ENCODE measurements at regions not wholly inside any gene's neighbourhood (a gene's known extent, or its start where the extent isn't known, plus 50 kb on each side); places are given as distances from the start of the nearest gene placed in this dataset.

DNA sequence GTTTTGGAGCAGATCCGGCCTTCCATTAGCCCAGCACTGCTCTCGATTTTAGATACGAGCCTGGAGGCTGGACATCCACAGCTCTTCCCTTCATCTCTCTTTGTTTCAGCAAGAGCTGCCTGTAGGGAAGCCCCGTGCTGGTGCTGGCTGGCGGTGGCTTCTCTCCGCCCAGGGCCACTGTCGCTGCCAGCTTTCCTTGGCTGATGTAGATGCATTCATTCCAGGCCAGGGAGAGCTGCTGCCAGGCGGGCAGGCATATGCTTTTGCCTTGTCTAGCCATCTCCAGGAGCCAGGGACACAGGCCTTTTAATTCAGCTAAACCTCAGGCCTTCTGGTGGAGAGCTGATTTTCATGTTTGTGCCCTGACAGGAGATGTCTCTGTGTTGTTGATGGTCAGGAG lies 409.3 kb upstream of the CLINT1 start:
- Histone ChIP-seq H3K9me2 (replicated peaks; ENCODE audit: insufficient read depth) (no peaks in the 10 kb centered on the region), H3K27me3 (peaks cover 5% of the 10 kb centered on the region), H2AFZ (no peak overlapping the region), H3K4me2 (no peak overlapping the region), H3K9me3 (ENCODE audit: low read depth) (no peaks in the 10 kb centered on the region), H3K4me3 (no peak overlapping the region), H3K27ac (no peak overlapping the region), H3K36me3 (replicated peaks; ENCODE audit: insufficient read depth, low read depth) (no peaks in the 10 kb centered on the region), H3K79me2 (no peaks in the 10 kb centered on the region), H3K4me1 (ENCODE audit: insufficient read depth) (no peaks in the 10 kb centered on the region), H4K20me1 (ENCODE audit: insufficient read depth, poor library complexity, severe bottlenecking) (no peaks in the 10 kb centered on the region)
- TF ChIP-seq, protein P1, sequence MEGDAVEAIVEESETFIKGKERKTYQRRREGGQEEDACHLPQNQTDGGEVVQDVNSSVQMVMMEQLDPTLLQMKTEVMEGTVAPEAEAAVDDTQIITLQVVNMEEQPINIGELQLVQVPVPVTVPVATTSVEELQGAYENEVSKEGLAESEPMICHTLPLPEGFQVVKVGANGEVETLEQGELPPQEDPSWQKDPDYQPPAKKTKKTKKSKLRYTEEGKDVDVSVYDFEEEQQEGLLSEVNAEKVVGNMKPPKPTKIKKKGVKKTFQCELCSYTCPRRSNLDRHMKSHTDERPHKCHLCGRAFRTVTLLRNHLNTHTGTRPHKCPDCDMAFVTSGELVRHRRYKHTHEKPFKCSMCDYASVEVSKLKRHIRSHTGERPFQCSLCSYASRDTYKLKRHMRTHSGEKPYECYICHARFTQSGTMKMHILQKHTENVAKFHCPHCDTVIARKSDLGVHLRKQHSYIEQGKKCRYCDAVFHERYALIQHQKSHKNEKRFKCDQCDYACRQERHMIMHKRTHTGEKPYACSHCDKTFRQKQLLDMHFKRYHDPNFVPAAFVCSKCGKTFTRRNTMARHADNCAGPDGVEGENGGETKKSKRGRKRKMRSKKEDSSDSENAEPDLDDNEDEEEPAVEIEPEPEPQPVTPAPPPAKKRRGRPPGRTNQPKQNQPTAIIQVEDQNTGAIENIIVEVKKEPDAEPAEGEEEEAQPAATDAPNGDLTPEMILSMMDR (IDR thresholded peaks at IDR 0.05; ENCODE audit: poor library complexity), result no peak
- no peak for TF ChIP-seq EZH2phosphoT487 (IDR thresholded peaks at IDR 0.05; ENCODE audit: low read depth, severe bottlenecking, unreplicated experiment)
- no peak for TF ChIP-seq EZH2 (IDR thresholded peaks at IDR 0.05; ENCODE audit: borderline replicate concordance)
- WGBS (ENCODE audit: low lambda C conversion rate, missing lambda C conversion rate), result 76% methylated on average over 8 of the region's 8 CpGs
- DNase-seq (ENCODE audit: low spot score), result no peak

DNA sequence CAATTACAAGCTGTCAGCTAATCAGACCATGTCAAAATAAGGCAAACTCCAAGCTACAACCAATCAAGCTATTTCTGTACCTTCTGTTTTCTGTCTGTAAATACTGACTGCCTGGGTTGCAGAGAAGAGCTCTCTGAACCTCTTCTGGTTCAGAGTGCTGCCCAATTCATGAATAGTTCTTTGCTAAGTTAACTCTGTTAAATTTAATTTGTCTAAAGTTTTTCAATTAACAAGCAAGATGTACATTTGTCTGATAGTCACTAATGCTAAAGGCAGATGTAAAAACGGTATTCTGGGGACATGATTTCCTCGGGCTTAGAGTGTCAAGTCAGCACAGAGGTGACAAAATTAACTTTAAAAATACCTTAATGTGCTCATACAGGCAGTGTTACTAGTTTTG lies 408.3 kb upstream of the CLINT1 start:
- Histone ChIP-seq H4K20me1 (ENCODE audit: insufficient read depth, poor library complexity, severe bottlenecking) (no peaks in the 10 kb centered on the region), H3K4me1 (ENCODE audit: insufficient read depth) (no peaks in the 10 kb centered on the region), H3K4me3 (no peak overlapping the region), H3K9me2 (replicated peaks; ENCODE audit: insufficient read depth) (no peaks in the 10 kb centered on the region), H3K36me3 (replicated peaks; ENCODE audit: insufficient read depth, low read depth) (no peaks in the 10 kb centered on the region), H3K79me2 (no peaks in the 10 kb centered on the region), H3K27ac (no peak overlapping the region), H3K9me3 (ENCODE audit: low read depth) (no peaks in the 10 kb centered on the region), H3K27me3 (peaks cover 4% of the 10 kb centered on the region), H2AFZ (no peak overlapping the region), H3K4me2 (no peak overlapping the region)
- 95% methylated on average over 2 of the region's 2 CpGs for WGBS (ENCODE audit: low lambda C conversion rate, missing lambda C conversion rate)
- no peak for DNase-seq (ENCODE audit: low spot score)
- TF ChIP-seq, protein P1 (IDR thresholded peaks at IDR 0.05; ENCODE audit: poor library complexity), result no peak
- TF ChIP-seq EZH2 (IDR thresholded peaks at IDR 0.05; ENCODE audit: borderline replicate concordance) (no peak), EZH2phosphoT487 (IDR thresholded peaks at IDR 0.05; ENCODE audit: low read depth, severe bottlenecking, unreplicated experiment) (no peak)

DNA sequence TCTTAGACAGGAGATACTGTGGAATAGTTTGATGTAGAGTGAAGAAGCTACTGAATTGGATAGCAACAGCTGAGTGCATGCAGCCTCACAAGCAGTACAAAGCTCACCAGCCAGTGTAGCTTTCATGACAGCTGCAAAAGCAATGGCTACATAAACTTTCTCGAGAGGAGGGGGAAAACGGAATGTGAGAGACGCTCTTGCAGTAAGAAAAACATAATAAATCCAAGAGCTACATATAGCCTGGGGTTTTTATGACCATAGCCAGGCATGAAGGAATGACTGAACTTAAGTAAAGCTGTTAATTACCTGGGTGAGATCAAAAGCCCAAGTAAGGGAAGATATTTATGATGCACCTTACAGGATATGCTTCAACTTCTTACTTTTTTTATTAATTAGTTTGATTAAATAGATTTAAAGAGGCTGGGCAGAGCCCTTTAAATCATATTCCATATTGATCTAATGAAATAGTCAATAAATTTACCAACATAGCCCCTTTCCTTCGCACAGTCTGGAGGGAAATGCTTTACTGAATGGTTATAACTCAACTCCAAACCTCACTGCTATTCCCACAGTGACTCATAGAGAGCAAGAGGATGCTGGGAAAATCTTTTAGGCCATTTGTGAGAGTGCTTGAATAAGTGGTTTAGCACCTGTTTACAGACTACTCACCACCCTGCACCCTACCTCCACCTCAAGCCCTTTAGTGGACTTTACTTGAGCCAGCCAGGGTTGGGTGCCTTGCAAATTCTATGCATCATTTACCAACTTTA lies 407.2 kb upstream of the CLINT1 start:
- no peaks in the 10 kb centered on the region for H4K20me1 ChIP-seq (ENCODE audit: insufficient read depth, poor library complexity, severe bottlenecking)
- no peak overlapping the region for H3K4me3 ChIP-seq
- no peaks in the 10 kb centered on the region for H3K36me3 ChIP-seq (replicated peaks; ENCODE audit: insufficient read depth, low read depth)
- H3K4me1 ChIP-seq (ENCODE audit: insufficient read depth), result no peaks in the 10 kb centered on the region
- no peaks in the 10 kb centered on the region for H3K79me2 ChIP-seq
- H3K27me3 ChIP-seq, result no peaks in the 10 kb centered on the region
- WGBS (ENCODE audit: low lambda C conversion rate, missing lambda C conversion rate), result 60% methylated on average over 4 of the region's 4 CpGs
- H2AFZ ChIP-seq, result no peak overlapping the region
- H3K4me2 ChIP-seq, result no peak overlapping the region
- no peak for DNase-seq (ENCODE audit: low spot score)
- TF ChIP-seq EZH2phosphoT487 (IDR thresholded peaks at IDR 0.05; ENCODE audit: low read depth, severe bottlenecking, unreplicated experiment) (no peak), EZH2 (IDR thresholded peaks at IDR 0.05; ENCODE audit: borderline replicate concordance) (no peak)
- TF ChIP-seq, protein P1 (IDR thresholded peaks at IDR 0.05; ENCODE audit: poor library complexity), result no peak
- H3K9me2 ChIP-seq (replicated peaks; ENCODE audit: insufficient read depth), result no peaks in the 10 kb centered on the region
- no peak overlapping the region for H3K27ac ChIP-seq
- H3K9me3 ChIP-seq (ENCODE audit: low read depth), result no peaks in the 10 kb centered on the region
